GM18519 (cell line): ENCODE measurements at regions not wholly inside any gene's neighbourhood (a gene's known extent, or its start where the extent isn't known, plus 50 kb on each side); places are given as distances from the start of the nearest gene placed in this dataset.
"Not testable (repeated sequence)": the region's sequence is repeated elsewhere in the genome, so short reads cannot be mapped to it uniquely, and the experiment has no call there.

Experiments
- ATAC-seq: cut with Tn5 transposase; IDR thresholded peaks from one replicate; pipeline ENCODE4 v1.9.1; 2021; ENCODE audit warnings: mild to moderate bottlenecking, moderate library complexity; ENCODE audit not compliant: unreplicated experiment, low FRiP score

GRCh38 chr2:52532956-52533355, 1234.6 kb upstream of the CHAC2 start:
- no peak for ATAC-seq

DNA sequence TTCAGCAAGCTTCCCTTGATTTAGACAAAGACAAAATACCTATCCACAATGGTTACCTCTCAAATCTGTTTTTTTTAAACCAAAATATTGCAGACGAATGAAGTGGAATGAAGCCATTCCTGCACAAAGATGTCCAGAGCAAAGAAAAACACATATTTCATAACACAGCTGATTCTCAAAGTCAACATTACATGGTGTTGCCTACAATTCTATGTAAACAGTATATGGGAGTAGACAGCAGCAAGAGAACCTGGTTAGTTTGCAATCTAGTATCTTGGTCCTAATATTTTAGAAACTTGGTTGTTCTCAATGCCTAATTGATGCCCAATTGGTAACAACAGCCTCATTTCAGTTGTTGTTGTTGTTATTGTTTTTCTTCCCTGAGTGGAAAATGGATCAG, 1240.9 kb upstream of the CHAC2 start:
- ATAC-seq: no peak

- no peak for ATAC-seq
Observed at GRCh38 chr2:52520644-52521043, 1247.0 kb upstream of the CHAC2 start.

DNA sequence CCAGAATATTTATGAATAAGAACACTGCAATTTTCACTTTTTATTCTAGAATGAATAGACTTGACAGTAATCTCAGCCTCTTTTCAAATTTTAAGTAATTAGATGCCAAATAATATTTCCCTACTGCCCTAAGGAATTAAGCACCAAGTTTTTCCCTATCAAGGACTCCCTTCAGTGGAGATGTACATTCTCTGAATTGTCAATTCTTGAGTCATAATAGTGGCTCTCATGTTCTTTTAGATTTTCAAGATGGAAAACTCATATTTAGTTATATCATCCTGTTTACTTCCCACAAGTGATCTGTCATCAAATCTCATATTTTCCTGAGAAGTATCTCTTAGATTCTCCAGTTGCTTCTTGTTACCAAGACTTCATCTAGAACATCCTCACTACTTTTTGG, 1248.9 kb upstream of the CHAC2 start:
- no peak for ATAC-seq

- ATAC-seq: no peak
Observed at GRCh38 chr2:52512760-52513159, 1254.8 kb upstream of the CHAC2 start.

DNA sequence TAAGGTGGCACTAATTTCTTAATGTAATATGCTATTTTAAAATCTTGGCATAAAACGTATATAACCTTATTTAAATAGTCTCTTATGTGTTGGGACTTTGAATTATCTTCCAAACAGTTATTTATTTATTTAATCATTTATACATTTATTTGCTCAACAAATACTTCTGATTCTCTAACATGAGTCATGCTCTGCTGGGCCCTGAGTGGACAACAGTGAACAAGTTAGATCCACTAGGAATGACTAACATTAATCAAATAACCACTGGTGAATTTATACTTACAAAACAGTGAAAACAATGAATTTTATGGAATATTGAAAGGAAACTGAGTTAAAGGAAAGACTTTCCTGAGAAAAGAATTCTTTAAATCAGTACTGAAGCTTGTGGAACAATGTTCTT, 1257.2 kb upstream of the CHAC2 start:
- no peak for ATAC-seq

- no peak for ATAC-seq
Observed at GRCh38 chr2:52502476-52502860, 1265.1 kb upstream of the CHAC2 start.

DNA sequence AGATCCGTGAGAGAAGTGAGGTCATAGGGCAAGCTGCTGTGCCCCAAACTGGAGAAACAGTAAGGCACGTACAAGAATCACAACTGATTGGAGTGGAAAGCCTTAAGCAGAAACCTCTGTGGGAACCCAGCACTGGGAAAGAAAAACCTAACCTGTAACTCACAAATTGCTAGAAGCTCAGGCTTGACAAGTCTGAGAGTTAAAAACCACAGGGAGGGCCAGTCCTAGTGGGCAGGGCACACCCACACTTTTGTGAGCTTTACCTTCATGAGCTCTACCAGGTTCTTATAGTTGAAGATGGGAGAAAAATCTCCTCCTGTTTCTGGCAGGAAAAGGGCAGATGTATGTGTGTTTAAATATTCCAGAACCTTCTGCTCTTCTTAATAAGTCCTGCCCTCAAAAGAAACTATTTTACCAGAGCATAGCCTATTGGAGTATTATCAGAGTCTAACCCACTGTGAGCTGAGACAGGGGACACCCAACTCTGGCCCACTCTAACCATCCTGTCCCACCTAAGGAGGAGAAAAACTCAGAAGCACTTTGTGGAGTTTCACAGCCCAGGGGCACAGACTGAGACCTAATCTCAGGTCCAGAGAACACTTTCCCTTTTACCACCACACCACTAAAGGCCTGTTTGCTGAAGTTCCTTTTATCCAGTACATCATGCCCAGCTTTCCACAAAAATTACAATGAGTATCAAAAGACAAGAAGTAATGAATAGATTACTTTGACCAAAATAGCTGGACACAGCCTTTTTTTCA, 1265.7 kb upstream of the CHAC2 start:
- no peak for ATAC-seq

- no peak for ATAC-seq
Observed at GRCh38 chr2:52500561-52500960, 1267.0 kb upstream of the CHAC2 start.

DNA sequence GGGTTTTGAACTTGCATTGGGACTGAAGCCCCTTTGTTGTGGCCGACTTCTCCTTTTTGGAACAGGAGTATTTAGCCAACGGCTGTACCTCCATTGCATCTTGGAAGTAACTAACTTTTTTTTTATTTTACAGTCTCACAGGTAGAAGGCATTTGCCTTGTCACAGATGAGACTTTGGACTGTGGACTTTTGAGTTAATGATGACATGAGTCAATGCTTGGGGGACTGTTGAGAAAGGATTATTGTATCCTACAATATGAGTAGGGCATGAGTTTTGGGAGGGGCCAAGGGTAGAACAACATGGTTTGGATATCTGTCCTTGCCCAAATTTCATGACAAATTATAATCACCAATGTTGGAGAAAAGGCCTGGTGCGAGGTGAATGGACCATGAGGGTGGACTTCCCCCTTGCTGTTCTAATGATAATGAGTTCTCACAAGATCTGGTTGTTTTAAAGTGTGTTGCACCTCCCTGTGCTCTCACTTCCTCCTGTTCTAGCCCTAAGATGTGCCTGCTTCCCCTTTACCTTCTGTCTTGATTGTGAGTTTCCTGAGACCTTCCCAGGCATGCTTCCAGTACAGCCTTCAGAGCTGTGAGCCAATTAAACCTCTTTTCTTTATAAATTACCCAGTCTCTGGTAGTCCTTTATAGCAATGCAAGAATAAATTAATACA, 1269.4 kb upstream of the CHAC2 start:
- no peak for ATAC-seq

GRCh38 chr2:52495816-52496215, 1271.8 kb upstream of the CHAC2 start:
- no peak for ATAC-seq

DNA sequence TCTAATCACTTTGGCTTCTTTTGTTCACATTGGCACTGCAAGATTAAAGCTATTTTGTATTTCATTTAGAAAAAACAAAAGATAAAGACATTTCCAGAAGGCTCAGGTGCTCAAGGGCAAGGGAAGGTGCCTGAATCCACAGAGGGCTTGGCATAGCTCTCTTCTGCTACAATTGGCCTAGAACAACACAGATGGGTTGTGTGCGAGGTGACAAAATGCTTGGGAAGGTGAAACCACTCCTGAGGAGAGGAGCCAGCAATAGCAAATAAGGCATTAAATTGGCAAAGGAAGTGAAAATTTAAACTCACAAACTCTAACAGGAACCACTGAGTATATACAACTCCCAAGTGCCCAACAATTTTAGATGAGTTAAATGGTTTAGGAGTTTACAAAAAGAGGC, 1290.4 kb upstream of the CHAC2 start:
- ATAC-seq: no peak

DNA sequence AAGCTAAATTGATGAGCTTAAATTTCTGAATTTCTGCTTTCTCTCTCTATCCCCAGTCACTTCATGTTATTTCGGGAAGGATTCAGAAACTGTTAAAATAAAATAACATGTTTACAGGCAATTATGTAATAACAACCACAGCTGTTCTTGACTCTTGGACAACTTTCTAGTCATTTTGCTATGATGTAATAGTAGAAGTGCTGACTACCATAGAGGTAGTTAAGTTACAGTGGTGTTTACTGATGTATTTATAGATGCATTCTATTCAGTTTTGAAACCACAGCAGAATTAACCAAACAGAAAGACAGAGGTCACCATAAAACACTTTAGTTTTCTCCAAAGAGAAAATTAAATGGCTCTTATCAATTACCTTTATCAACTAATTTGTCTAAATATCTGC, 1292.0 kb upstream of the CHAC2 start:
- no peak for ATAC-seq

DNA sequence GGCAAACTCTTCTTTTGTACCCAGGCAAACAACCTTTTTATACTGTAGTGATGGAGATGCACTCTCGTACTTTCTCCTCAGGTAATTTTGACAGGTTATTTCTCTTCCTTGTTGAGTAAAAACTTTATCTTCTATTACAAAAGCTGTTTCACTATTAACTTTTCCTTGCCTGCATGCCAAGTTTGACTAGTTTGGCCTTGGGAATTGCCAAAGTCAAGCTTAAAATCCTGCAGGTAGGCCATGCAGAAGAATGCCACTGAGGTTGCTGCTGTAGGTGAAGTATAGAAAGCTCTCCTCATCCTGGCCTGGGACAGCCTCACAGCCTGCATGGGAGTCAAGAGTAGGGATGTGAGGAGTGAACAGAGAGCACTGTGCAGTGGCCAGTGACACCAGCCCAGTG, 1293.5 kb upstream of the CHAC2 start:
- ATAC-seq: no peak

DNA sequence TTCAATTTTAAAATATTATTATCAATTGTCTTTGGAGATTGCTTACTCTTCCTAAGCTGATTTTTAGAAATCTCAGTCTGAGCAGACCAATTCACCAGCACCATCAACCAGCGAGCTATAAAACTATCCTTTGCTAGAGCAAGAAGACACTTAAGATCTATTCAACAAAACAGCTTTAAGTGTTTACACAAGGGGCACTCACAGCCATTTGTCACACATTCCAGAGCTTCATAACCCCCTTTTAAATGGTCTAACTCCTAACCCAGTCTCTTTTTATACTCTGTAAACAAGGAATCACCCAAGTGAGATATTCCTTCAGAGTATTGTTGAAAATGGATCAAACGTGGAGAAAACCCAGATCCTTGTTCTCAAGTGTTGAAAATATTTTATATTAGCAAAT, 1294.1 kb upstream of the CHAC2 start:
- ATAC-seq: no peak

GRCh38 chr2:52470457-52470856, 1297.1 kb upstream of the CHAC2 start:
- not testable (repeated sequence) for ATAC-seq

DNA sequence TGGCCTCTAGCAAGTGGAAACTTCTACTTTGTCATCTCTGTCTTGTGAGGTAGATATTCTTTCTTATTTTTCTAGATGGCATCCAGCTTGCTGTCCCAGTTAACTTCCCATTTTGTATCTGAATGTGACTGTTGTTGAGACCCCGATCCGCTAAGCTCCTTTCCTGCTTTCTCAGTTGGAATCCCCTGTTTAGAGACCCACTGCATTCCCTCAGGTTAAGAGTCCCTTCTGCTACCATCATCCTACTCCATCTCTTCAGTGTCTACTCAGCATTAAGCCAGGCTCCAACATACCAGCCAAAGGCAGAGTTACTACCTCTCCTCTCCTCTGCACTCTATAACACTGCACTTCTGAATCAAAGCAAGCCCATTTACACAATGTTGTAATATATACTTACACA, 1300.4 kb upstream of the CHAC2 start:
- ATAC-seq: no peak

DNA sequence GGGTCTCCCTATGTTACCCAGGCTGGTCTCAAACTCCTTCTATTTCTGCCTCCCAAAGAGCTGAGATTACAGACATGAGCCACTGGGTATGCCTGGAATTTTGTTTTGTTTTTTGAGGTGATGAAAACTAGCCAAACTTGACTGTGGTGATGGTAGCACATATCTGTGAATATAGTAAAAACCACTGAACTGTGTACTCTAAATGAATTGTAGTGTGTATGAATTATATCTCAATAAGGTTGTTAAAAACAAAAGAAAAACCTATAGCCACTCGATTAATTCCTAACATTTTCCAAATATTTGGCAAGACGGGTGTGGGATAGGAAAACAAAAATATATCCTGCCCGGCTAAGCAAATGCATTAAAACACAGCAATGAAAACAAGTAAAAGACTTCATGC, 1302.3 kb upstream of the CHAC2 start:
- ATAC-seq: no peak

DNA sequence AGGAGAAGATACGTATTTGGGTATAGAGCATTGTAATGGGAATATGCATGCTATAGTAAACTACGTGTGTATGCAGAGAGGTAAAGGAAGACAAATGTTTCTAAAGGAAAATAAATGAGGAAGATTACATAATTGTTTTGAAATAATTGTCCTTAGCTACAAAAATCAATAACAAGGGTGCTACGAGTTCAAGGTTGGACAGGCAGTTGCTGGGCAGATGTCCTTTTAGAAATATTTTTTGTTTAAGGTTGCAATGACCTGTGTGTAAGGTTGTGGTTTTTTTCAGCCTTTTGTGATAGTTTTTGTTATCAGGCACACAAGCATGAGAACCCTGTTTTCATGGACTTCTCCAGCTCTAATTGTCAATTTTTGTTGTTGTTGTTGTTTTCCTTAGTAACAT, 1304.1 kb upstream of the CHAC2 start:
- no peak for ATAC-seq

- no peak for ATAC-seq
Observed at GRCh38 chr2:52456561-52457377, 1310.8 kb upstream of the CHAC2 start.

- no peak for ATAC-seq
Observed at GRCh38 chr2:52454962-52455361, 1312.6 kb upstream of the CHAC2 start.

GRCh38 chr2:52452201-52452600, 1315.4 kb upstream of the CHAC2 start:
- ATAC-seq: no peak
